Eye (tissue), 1 donor: ENCODE measurements at regions not wholly inside any gene's neighbourhood (a gene's known extent, or its start where the extent isn't known, plus 50 kb on each side); places are given as distances from the start of the nearest gene placed in this dataset.
"Not testable (repeated sequence)": the region's sequence is repeated elsewhere in the genome, so short reads cannot be mapped to it uniquely, and the experiment has no call there.

Source experiments
- DNase-seq: peaks from one replicate; pipeline ENCODE4 v3.0.0-alpha.2; 2015

- no peak for DNase-seq
Observed at GRCh38 chr13:64725492-64725891, 2504.6 kb downstream of the PCDH9 start.

DNA sequence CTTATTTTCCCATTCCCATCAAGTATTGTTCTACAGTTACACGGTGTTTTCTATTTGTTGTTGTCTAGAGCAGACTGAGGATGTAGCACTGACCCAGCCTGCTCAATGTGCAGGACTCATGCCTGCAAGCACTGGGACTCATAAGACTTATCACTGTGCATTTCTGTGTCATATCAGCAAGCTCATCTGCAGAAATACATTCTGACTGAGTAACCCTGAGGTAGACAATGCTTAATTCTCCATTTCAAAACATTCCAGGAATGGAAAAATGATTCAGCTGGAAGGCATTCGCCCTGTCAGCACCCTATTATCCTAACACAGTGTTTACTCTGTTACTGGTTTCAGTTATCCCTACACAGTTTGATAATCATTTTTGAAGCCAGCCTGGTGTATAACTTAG lies 2506.4 kb downstream of the PCDH9 start:
- DNase-seq = peak; percentile 71

- peak; percentile 26 for DNase-seq
Observed at GRCh38 chr13:64718116-64718515, 2512.0 kb downstream of the PCDH9 start.

DNA sequence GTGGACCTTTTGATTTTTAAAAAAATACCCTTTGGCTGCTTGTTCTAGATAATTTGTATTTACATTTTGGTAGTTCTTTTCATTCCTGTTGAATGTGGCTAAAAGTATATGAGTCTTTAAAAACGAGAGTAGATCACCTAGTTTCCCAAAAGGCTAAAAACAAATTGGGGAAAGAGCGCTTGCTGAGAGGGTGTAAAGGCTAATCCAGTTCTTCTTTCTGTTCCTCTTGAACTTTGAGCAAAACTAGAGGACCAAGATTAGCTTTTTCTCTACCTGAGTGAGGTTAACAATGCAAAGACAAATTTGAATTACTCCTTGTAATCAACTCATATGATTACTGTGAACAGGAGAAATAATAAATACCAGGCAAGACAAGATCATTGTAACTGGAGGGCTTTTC lies 2513.2 kb downstream of the PCDH9 start:
- DNase-seq = no peak

GRCh38 chr13:64709079-64709478 lies 2521.1 kb downstream of the PCDH9 start:
- peak; percentile 25 for DNase-seq

GRCh38 chr13:64704121-64704649 lies 2526.0 kb downstream of the PCDH9 start:
- DNase-seq = no peak

GRCh38 chr13:64697226-64697625 lies 2532.9 kb downstream of the PCDH9 start:
- no peak for DNase-seq

- DNase-seq = no peak
Observed at GRCh38 chr13:64688893-64689677, 2541.1 kb downstream of the PCDH9 start.

- DNase-seq = not testable (repeated sequence)
Observed at GRCh38 chr13:64686536-64686935, 2543.6 kb downstream of the PCDH9 start.

GRCh38 chr13:64684685-64685431 lies 2545.3 kb downstream of the PCDH9 start:
- no peak for DNase-seq

GRCh38 chr13:64684108-64684507 lies 2546.0 kb downstream of the PCDH9 start:
- DNase-seq = no peak

DNA sequence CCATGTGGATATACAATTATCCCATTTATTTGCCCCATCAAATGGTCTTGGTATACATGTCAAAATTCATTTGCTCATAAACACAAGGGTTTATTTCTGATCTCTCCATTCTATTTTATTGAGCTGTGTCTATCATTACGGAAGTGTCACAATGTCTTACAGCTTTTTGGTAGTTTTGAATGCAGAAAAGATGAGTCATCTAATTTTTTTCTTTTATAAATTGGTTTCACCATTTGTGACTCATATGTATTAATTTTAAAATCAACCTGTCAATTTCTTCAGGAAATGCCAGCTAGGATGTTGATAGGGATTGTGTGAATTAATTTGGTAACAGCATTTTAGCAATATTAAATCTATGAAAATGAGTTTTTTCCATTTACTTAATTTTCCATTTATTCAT lies 2549.4 kb downstream of the PCDH9 start:
- no peak for DNase-seq

GRCh38 chr13:64675255-64675892 lies 2554.8 kb downstream of the PCDH9 start:
- DNase-seq = peak; percentile 14

GRCh38 chr13:64674126-64674525 lies 2556.0 kb downstream of the PCDH9 start:
- DNase-seq = no peak

GRCh38 chr13:64672751-64673150 lies 2557.4 kb downstream of the PCDH9 start:
- no peak for DNase-seq

- no peak for DNase-seq
Observed at GRCh38 chr13:64662887-64663593, 2567.1 kb downstream of the PCDH9 start.

GRCh38 chr13:64648293-64648692 lies 2581.8 kb downstream of the PCDH9 start:
- DNase-seq = no peak

- no peak for DNase-seq
Observed at GRCh38 chr13:64643066-64643465, 2587.1 kb downstream of the PCDH9 start.

DNA sequence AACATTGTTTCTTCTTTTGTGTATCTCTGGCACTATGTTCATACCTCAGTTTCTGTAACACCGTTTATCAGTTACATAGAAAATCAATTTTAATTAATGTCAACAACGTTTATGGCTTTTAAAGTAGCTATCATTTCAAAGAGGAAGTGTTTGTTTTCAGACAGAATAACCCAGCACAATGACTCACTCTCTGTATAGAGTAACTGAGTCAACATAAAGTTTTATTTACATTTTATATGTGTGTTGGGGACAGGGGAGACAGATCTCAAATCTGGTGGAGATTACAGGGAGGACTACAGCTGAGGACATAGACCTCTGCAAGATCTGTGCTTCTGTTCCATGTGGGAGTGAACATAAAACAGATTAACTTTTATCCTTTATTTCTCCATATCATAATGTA lies 2590.1 kb downstream of the PCDH9 start:
- no peak for DNase-seq

DNA sequence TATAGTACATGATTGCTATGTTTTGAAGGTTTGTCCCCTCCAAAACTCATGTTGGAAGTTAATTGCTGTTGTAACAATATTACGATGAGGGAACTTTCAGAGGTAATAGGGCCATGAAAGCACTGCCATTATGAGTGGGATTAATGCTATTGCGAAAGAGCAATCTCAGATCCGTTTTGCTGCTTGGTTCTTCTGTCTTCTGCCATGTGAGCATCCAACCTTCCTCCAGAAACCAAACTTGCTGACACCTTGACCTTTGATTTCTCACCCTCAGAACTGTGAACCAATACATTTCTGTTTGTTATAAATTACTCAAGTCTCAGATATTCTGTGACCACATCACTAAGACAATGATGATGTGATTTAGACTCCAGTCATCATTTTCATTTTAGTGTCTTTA lies 2590.9 kb downstream of the PCDH9 start:
- DNase-seq = no peak

DNA sequence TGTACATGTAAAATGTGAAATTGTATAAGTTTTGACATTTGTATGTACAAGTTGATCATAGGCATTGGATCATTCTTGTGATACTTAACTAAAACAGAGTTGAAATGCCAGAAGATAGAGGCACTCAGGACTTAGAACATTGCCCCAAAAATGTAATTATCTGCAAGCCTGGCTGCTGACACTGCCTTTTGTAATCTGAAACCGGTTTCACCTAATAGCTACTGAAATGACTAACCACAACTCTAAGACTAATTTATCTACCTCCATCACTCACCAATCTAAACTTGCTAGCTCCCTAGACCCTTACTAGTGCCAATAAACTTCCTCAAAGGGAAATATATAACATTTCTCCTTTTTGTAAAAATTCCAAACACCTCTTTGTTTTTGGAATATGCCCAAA lies 2596.2 kb downstream of the PCDH9 start:
- no peak for DNase-seq

GRCh38 chr13:64627654-64628053 lies 2602.5 kb downstream of the PCDH9 start:
- DNase-seq = no peak

- DNase-seq = no peak
Observed at GRCh38 chr13:64626105-64626504, 2604.0 kb downstream of the PCDH9 start.
